HCEC 1CT (cell line): ENCODE measurements at regions not wholly inside any gene's neighbourhood (a gene's known extent, or its start where the extent isn't known, plus 50 kb on each side); places are given as distances from the start of the nearest gene placed in this dataset.
A peak's percentile ranks its signal among the peaks of the same experiment; 100 is the strongest.
"Not testable (repeated sequence)": the region's sequence is repeated elsewhere in the genome, so short reads cannot be mapped to it uniquely, and the experiment has no call there.

Source experiments
- DNase-seq: peaks from one replicate; pipeline ENCODE4 v3.0.0-alpha.2; 2017

DNA sequence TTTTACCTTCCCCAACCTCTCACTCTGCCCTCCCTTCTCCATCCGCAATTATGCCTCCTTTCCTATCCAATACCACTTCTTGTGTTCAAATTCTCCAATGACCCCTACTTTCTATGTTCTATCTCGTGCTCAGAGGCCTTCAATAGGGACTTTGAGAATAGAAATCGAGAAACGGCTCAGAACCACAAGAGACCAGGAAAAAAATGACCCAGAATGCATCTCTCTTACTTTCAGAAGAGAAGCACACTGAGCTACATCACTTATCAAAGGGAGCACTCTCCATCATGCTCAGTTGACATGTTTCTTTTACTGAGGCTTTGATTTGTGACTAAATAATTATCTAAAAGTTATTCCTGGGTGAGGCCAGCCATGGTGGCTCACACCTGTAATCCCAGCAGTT, 162.4 kb upstream of the PRICKLE2 start:
- DNase-seq, result no peak

DNA sequence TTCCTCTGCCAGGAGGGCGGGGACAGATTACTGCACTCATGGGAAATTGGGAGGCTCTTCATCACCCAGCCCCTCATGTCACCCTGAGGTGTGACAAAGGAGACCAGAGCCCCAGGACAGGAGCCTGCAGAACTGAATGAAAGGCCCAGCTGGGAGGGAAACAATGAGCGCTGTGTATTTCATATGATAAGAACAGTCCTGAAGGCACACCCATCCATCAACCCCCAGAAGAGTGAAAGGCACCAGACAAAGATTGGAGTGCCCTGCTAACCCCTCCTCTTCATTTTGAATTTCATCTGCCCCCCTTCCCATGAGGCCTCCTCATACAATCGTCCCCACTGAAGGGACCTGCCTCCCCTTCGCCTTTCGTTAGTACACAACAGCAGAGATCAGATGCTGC, 160.0 kb upstream of the PRICKLE2 start:
- DNase-seq, result no peak

DNA sequence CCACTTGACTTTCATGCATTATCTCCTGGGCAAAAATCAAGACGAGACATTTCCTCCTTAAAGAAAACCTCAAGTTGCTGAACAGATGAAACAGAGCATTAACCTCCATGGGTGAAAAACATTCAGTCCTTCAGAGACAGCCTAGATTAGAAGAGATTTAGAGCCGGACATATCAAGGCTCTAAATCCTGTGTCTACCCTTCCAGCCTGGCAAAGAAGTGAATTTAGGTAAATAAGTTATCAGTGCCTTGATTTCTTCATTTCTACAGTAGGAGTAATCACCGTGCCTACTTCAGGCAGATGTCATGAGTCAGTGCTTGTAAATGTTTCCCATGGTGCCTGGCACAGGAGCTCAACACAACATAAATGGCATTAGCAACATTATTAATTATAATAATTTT, 159.3 kb upstream of the PRICKLE2 start:
- DNase-seq, result no peak

DNA sequence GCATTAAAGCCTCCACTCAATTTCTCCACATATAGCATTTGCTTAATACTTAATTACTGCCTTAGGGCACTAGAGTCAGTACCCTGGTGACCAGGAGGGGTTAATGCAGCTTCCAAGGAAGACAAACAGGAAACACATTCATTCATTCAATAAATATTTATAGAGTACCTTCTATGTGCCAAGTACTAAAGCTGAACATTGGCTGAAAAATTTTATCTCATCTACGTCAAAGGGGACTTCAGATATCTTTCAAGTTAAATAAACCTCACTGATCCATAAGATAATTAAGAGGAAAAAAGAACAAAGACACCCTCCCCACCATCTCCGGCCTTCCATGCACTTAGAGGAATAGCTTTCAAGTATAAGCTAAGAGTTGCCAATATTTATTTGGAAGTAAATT, 156.9 kb upstream of the PRICKLE2 start:
- peak; percentile 26 for DNase-seq

DNA sequence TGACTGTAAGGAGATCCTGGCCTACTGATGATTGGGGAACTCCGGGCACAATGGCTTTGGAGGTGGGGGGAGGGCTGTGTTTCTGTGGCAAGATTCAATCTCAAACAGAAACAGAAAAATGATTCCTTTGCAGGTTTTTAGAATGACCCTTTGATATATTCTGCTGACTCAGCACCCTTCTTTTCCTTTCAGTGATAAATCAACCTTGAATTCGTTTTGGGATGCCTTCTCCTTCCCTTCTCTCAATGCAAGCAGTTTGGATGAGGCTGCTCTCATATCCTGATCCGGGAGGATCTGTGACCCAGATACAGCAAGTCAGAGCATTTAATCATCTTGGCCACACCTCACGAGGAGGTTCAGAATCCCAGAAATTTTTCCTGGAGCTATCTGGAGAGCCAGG, 156.1 kb upstream of the PRICKLE2 start:
- no peak for DNase-seq

DNA sequence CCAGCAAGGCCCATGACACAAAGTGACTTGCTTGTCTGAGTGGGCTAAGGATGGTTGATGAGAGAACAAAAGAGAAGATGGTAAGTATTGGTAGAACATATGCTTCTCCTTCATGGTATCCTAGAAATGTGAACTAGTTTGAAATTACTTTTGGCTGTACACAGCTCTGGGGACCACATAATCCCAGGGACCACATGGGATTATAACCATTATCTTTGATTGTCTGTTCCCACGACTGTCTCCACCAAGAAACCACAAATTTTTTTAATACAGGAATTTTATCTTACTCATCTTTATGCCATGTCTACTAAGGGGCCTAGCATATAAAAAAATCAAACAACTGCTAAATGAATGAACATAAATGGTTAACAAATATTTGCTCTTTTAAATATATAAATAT, 155.3 kb upstream of the PRICKLE2 start:
- DNase-seq, result no peak

DNA sequence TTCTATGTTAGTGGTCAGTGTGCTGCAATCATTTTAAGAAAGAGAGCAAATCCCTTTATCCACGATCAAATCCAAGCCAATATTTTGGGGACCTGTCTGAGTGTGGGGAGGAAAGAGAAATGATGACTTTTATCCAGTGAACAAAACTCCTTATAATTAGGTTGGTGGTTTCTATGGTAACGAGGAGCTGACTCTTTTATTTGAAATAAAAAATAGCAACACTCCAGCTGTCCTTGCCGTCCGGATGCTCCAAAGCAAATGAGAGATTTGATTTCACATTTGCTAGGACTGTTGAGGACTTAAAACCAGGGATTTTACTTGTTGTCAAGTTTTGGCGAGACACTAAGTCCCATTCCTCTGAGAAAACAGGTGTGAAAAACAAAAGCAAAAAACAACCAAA, 154.0 kb upstream of the PRICKLE2 start:
- no peak for DNase-seq

DNA sequence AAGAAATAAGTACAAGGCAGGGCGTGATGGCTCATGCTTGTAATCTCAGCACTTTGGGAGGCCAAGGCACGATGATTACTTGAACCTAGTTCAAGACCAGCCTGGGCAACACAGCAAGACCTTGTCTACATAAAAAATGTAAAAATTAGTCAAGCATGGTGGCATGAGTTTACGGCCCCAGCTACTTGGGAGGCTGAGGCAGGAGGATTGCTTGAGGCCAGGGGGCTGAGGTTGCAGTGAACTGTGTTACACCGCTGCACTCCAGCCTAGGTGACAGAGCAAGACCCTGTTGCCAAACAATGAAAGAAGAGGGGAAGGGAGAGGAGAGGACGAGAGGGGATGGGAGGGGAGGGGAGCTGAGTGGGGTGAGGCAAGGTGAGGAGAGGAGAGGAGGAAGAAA, 152.7 kb upstream of the PRICKLE2 start:
- DNase-seq, result no peak

DNA sequence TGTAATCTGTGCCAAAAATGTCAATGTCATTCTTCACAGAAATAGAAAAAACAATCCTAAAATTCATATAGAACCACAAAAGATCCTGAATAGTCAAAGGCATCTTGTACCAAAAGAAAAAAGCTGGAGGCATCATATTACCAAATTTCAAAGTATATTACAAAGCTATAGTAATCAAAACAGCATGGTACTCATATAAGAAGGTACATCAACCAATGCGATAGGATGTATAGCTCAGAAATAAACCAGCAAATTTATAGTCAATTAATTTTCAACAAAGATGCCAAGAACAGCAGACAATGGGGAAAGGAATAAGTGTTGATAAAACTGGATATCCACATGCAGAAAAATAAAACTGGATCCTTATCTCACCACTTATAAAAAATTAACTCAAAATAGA, 150.5 kb upstream of the PRICKLE2 start:
- no peak for DNase-seq

DNA sequence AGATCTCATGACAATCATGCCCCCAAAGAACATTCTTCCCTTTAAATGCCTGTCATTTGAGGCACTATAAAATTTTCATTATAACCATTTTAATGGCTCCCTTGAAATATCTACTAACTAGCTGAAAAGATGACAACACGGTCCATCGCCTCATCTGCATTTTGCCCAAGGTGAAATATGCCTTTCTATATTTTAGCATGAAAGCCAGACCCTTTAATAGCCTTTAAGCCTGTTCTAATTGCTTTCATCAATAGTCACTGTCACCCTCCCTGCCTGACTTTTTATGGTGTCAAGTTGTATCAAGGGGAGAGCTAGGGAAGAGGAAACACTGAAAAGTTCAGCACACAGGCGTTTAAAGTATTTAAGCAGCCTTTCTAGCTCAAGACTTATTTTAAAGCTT, 144.1 kb upstream of the PRICKLE2 start:
- no peak for DNase-seq

DNA sequence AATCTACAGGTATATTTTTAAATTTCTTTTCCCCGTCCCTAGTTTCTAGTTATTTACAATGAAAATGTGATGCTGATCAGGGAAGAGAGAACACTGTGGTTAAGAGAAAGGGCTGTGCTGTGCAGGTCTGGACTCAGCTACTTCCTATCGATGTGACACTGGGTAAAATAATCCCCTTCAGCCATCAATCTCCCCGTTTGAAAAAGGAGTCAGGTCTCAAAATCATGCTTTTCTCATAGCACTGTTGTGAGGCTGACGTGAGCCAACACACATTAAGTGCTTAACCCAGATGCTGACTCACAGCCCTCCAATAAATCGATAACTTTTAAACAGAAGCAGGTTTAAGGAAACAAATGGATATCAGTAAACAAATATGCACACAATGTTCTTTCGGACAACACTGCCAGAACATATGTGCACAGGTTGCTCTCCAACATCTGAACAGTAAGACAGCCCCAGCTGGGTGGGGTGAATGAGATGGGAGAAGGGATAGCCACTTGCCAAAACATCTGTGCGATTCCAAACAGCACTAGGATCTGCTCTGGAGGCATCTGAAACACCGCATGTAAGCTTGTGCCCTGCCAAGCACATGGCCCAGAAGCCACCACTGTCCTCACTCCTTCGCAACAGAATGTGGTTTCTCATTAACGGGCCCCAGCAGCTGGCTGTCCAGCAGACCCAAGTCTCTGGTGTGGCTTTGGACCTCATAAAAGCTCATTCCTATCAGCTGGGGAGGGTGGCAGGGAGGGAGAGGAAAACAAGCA, 143.2 kb upstream of the PRICKLE2 start:
- no peak for DNase-seq

DNA sequence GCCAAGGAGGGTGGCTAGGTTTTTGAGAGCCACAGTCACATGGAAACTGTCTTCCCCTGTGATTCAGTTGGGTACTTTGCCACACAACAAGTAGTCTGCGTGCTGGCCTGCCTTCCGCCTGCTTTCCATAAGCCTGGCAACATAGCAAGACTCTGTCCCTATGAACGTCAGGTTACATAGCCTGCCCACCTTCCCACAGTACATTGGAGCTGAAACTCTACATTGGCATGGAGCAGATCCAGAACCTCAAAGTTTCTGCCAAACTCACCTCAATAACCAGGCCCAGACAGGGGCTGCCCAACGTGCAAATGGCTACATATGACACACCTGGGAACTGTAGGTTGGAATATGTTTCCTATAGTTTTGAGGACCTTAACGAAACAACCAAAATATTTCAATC, 140.6 kb upstream of the PRICKLE2 start:
- no peak for DNase-seq

DNA sequence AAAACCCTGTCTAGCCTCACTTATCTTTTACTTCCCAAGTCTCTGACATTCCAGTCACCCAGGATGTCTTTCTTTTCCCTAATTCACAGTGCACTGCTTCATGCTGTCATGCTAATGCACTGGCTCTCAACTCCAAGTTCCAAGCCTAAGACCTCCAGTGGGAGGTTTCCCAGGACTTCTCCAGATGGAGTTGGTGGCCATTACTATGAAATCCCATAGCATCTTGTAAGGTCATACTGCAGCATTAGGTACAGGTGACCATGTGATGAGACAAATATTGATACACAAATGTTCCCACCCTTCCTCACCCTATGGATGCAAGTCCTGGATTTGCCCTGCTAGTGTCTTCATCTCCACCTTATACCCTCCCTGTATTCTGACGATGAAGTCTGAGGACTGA, 138.6 kb upstream of the PRICKLE2 start:
- DNase-seq, result no peak

DNA sequence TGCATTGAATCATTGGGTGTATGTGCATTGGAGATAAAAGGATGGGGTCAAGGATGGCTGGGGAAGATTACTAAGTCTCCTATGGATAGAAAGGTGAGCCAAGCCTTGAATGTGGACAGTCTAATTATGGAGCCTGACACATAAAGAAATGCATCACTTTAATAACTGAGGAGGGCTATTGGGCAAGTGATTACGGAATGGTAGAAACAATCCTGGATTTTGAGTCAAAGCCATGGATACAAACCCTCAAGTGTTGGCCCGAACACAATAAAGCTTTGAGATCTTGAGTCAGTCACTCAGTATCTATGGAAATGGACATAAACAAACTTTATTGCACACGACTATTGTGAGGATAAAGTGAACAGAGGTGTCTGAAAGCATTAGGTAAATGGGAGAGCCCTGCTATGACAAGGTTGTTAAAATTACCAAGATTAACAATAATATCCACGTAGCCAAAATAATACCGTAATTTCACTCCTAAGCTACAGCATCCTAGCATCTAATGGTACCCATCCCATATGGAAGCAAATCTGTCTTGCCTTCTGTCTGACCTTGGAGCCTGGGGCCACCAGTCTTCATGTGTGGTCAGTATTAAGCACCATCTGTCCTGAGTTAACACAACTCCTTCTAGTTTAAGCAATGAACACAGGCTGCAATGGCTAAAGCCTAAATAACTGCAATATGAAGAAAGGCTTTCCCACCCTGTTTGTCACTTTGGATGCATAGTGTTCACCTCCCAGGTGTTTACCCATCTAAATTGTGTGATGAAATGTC, 136.9 kb upstream of the PRICKLE2 start:
- DNase-seq, result no peak

DNA sequence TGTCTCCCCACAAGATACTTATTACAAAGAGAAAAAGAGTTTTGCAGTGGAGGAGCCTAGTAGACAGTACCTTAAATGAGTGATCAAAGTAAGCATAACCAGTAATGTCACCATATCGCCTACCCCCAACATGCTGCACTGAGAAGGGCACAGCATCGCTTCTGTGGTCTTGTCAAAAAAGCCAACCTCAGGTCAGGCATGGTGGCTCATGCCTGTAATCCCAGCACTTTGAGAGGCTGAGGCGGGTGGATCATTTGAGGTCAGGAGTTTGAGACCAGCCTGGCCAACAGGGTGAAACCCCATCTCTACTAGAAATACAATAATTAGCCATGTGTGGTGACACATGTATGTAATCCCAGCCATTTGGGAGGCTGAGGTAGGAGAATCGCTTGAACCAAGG, 135.8 kb upstream of the PRICKLE2 start:
- not testable (repeated sequence) for DNase-seq

DNA sequence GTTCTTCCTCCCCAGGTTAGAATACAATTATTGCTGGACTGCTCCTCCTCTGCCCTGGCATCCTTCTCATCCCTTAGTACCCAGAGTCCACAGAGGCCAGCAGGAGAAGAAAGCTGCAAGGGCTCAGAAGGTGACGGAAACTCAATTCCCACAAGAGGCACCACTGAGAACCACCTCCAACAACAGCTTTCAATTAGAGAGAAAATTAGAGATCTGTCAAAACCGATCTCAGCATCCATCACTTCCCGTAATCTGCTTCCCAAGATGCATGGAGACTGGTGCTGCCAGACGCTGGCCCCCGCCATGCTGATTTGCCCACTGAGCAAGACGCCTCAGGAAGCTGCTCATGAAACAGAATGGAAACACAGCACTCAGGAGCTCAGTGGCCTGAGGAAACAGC, 135.0 kb upstream of the PRICKLE2 start:
- DNase-seq, result no peak

DNA sequence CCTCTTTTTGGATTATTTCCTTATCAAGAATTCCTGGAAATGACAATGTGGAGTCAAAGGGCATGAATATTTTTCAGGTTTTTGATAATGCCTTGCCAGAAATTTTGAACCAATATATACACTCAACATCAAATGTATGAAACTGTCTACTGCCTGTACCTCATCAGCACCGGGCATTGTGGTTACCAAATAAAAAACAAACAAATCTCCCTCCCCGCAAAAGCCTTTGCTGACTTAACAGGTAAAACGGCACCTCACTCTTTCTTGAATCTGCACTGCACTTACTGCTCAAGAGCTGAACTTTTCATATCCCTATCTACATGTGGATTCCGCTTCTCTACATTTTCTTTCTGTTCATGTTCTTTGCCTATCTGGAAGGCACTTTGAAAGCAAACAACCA, 134.5 kb upstream of the PRICKLE2 start:
- no peak for DNase-seq

DNA sequence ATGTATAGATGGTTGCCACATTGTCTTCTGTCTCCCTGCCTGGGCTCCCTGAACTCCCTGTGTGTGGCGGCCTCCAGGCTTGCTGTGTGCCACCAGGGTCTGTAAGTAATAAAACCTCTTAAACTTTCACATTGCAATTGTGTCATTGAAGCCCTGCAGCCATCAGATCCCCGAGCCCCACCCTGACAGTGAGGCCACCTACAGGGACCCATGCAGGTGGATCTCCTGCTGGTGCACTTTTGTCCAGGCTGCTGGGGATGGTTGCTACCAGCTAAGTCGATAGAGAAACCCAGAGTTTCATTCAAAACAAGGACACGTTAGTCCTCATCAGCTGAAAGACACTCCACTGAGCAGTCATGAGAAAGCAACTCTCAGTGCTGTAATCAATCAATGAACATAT, 133.6 kb upstream of the PRICKLE2 start:
- no peak for DNase-seq

DNA sequence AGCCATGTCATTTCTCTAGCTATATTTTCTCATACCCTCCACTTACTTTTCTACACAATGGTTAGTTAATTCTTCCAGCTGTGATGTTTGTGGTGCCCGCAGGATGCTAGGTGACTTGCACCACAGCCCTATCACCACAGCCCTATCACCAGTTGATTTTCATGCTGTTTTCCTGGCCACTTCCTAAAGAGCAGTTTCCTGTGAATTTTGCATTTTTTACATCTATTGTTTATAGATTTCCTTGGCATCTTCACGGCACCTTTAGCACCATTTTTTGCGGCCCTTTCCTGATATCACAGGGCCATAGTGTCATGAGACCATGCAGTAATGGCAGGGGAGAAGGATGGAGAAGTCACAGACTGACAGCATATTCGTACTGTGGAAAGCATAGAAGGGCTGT, 132.9 kb upstream of the PRICKLE2 start:
- no peak for DNase-seq

DNA sequence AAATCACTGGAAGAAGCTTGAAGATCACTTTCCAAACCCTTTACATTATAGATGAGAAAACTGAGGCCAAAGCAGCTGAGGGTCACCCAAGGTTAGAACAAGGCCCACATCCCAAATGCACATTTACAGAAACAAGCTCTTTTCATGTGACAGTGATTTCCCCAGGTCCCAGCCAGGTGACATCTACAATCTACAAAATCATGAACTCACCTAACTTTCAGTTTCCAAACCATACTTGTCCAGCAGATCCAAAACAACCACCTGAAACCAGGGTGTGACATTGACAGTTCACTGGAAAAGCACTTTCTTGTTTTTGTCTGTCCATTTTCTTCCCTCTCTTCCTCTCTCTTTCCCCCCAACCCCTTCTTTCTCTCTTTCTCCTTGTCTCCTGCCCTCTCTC, 132.2 kb upstream of the PRICKLE2 start:
- no peak for DNase-seq

DNA sequence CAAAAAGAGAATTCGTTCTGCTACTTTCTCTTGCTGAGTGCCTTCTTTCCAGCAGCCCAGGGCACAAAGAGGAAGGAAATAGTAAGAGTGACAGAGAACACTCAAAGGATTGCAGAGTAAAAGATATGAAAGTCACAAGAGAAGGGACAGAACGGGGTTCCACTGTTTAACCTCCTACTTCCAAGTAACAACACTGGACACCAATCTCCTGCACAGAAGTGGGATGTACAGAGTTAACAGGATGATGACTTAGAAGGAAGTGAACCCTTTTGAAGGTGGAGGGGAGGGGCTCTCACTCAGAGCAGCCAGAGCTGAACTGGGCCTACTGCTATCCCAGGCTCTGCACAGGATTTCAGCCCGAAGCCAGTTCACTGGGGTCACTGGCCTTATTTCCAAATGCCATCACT, 130.1 kb upstream of the PRICKLE2 start:
- DNase-seq, result peak; percentile 72

DNA sequence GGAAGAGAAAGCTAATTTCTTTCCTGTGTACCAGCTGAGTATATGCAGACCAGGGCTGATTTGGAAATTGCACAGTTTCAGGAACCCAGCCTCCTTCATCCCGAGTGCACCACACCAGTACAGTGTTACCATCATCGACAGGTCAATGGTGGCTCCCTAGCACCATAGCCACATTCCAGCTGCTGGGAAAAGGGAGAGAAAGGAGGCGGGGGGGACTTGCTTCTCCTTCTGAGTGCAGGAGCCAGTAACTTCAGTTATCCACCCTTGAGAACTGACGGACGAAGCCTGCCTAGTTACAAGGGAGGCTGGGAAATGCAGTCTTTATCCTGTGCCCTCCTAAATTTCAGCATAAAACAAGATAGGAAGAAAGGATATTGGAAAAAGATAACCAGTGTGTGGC, 129.7 kb upstream of the PRICKLE2 start:
- DNase-seq, result peak; percentile 11

DNA sequence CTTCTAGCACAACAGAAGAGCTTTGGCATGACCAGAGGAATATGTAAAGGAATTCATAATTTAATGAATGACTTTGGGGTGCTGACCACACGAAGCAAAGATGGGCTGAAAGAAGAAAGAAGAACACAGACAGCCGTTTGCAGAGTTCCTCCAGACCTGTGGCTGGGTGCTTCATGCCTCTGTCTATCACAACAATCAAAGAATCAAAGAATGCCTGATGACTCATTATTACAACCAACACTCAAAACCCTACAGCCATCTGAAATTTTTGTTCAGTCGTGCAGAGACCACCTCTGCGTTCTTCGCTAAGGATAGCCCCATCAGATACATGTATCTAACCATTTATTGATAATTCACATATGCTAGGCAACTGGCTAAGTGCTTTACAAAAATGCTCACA, 129.0 kb upstream of the PRICKLE2 start:
- DNase-seq, result peak; percentile 23

DNA sequence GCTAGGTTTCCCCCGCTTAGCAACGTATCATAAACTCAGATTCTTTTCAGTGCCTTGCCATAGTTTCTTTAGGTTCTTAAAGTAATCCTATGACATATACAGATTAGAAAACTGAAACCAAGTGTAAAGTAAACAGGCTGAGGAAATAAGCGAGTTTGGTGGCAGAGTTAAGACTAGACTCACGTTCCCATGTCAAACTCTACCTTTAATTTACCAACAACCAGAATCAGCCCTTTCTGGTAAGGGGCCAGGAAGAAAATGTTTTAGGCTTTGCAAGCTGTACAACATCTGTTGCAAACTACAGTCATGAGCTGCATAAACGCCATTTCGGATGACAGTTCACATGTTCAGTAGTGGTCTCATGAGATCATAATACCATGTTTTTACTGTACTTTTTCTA, 128.0 kb upstream of the PRICKLE2 start:
- peak; percentile 38 for DNase-seq

DNA sequence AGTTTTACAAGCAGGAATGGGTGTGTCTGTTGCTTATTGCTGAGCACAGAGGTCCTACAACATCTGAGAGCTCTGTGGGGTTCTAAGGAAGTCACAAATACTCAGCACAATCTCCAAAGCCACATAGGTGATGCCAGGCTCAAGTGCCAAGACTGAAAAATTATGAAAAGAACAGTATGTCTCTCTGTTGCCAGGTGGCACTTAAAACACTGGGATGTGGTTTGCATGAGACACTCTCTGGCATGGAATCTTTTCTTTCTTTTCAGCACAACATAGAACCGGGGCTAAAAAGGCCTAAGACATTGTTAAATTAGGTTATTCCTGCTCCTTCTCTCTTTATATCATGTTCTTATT, 127.3 kb upstream of the PRICKLE2 start:
- no peak for DNase-seq
